MM.1S (cell line): ENCODE measurements at regions not wholly inside any gene's neighbourhood (a gene's known extent, or its start where the extent isn't known, plus 50 kb on each side); places are given as distances from the start of the nearest gene placed in this dataset.

Experiments used
- DNase-seq: peaks from one replicate; pipeline ENCODE4 v3.0.0-alpha.2; 2015
- H2AFZ ChIP-seq: fragments of 300-600 bp; sonication (generic); 2 replicates; pipeline ENCODE4 v1.6.0; 2016; ENCODE audit warnings: antibody characterized with exemption, low read length
- H3F3A ChIP-seq: fragments of 300-600 bp; sonication (generic); 2 replicates; pipeline ENCODE4 v1.6.1; 2016; ENCODE audit warnings: mild to moderate bottlenecking, antibody characterized with exemption, low read length, moderate library complexity, mixed read lengths; ENCODE audit not compliant: insufficient read depth
- H3K27ac ChIP-seq: fragments of 300-600 bp; sonication (generic); 2 replicates; pipeline ENCODE4 v1.5.1; 2016; ENCODE audit warnings: mild to moderate bottlenecking, low read length
- H3K27me3 ChIP-seq: fragments of 300-600 bp; sonication (generic); replicated peaks from 2 replicates; pipeline ENCODE4 v1.6.0; 2016; ENCODE audit warnings: low read length; ENCODE audit not compliant: insufficient read depth
- H3K36me3 ChIP-seq: fragments of 300-600 bp; sonication (generic); replicated peaks from 2 replicates; pipeline ENCODE4 v1.6.1; 2016; ENCODE audit warnings: mild to moderate bottlenecking, low read length, mixed read lengths; ENCODE audit not compliant: insufficient read depth
- H3K4me1 ChIP-seq: fragments of 300-600 bp; sonication (generic); 2 replicates; pipeline ENCODE4 v1.6.1; 2016; ENCODE audit warnings: low read length, mixed read lengths
- H3K4me2 ChIP-seq: fragments of 300-600 bp; sonication (generic); 2 replicates; pipeline ENCODE4 v1.6.0; 2016; ENCODE audit warnings: low read depth, low read length
- H3K4me3 ChIP-seq: fragments of 300-600 bp; sonication (generic); 2 replicates; pipeline ENCODE4 v1.5.1; 2016; ENCODE audit warnings: low read length, mixed read lengths
- H3K79me2 ChIP-seq: fragments of 300-600 bp; sonication (generic); 2 replicates; pipeline ENCODE4 v1.6.1; 2016; ENCODE audit warnings: mixed run types, low read length, mixed read lengths
- H3K9ac ChIP-seq: fragments of 300-600 bp; sonication (generic); 2 replicates; pipeline ENCODE4 v1.6.1; 2016; ENCODE audit warnings: low read length, mixed read lengths
- H3K9me2 ChIP-seq: fragments of 300-600 bp; sonication (generic); replicated peaks from 2 replicates; pipeline ENCODE4 v1.6.1; 2016; ENCODE audit warnings: mild to moderate bottlenecking, low read length, mixed read lengths; ENCODE audit not compliant: insufficient read depth
- H3K9me3 ChIP-seq: fragments of 300-600 bp; sonication (generic); replicated peaks from 2 replicates; pipeline ENCODE4 v1.6.1; 2016; ENCODE audit warnings: mild to moderate bottlenecking, low read length, mixed read lengths; ENCODE audit not compliant: insufficient read depth
- H4K20me1 ChIP-seq: fragments of 300-600 bp; sonication (generic); 2 replicates; pipeline ENCODE4 v1.6.1; 2016; ENCODE audit warnings: mild to moderate bottlenecking, low read length, moderate library complexity, mixed read lengths; ENCODE audit not compliant: insufficient read depth
- CTCF ChIP-seq: fragments of 300-600 bp; sonication (generic); IDR thresholded peaks from 2 replicates; pipeline ENCODE4 v1.5.1; 2016; ENCODE audit warnings: antibody characterized with exemption, low read length, mixed read lengths
- EZH2 ChIP-seq: fragments of 300-600 bp; sonication (generic); optimal IDR thresholded peaks from 2 replicates; pipeline ENCODE3; 2017; ENCODE audit warnings: low read depth, mild to moderate bottlenecking, antibody characterized with exemption, low read length, mixed read lengths
- EZH2phosphoT487 ChIP-seq: fragments of 300-600 bp; sonication (generic); IDR thresholded peaks from 2 replicates; pipeline ENCODE4 v1.6.1; 2018; ENCODE audit warnings: antibody characterized with exemption, low read length

DNA sequence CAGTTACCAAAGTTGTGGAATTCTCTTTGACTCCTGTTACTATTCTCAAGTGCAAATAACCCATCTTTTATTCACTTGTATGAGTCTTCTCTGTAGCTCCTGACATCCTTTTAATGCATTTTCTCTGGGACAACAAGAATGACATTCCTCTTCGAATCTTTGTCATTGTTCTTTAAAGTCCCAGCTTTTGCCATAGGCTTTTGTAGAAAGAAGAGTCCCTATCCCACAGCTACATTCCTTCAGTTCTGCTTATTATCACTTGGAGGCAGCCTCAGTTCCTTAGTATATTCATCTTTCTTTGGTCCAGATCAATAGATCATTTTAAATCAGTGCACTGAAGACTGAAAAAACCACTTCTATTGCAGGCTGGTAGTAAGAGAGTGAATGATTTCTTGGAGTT lies 560.2 kb downstream of the DACH1 start:
- Histone ChIP-seq H3K9ac (no peak overlapping the region), H3K9me2 (no peaks in the 10 kb centered on the region), H3K27ac (no peak overlapping the region), H4K20me1 (no peaks in the 10 kb centered on the region), H3K9me3 (no peaks in the 10 kb centered on the region), H3F3A (no peaks in the 10 kb centered on the region), H3K4me1 (no peaks in the 10 kb centered on the region), H3K36me3 (no peaks in the 10 kb centered on the region), H3K79me2 (no peaks in the 10 kb centered on the region), H3K4me2 (no peak overlapping the region), H3K27me3 (no peaks in the 10 kb centered on the region), H3K4me3 (no peak overlapping the region), H2AFZ (no peak overlapping the region)
- no peak for DNase-seq
- TF ChIP-seq CTCF (no peak), EZH2phosphoT487 (no peak), EZH2 (no peak)

- no peak overlapping the region for H3K4me3 ChIP-seq
- H3K36me3 ChIP-seq, result no peaks in the 10 kb centered on the region
- H3K9ac ChIP-seq, result no peak overlapping the region
- H2AFZ ChIP-seq, result no peak overlapping the region
- H3K9me2 ChIP-seq, result no peaks in the 10 kb centered on the region
- no peak for DNase-seq
- no peaks in the 10 kb centered on the region for H3K27me3 ChIP-seq
- no peaks in the 10 kb centered on the region for H3F3A ChIP-seq
- no peaks in the 10 kb centered on the region for H3K79me2 ChIP-seq
- no peaks in the 10 kb centered on the region for H3K4me1 ChIP-seq
- no peaks in the 10 kb centered on the region for H4K20me1 ChIP-seq
- H3K9me3 ChIP-seq, result no peaks in the 10 kb centered on the region
- TF ChIP-seq CTCF (no peak), EZH2 (no peak), EZH2phosphoT487 (no peak)
- no peak overlapping the region for H3K4me2 ChIP-seq
- H3K27ac ChIP-seq, result no peak overlapping the region
These were observed 562.1 kb downstream of the DACH1 start for GRCh38 chr13:71304861-71305260.

DNA sequence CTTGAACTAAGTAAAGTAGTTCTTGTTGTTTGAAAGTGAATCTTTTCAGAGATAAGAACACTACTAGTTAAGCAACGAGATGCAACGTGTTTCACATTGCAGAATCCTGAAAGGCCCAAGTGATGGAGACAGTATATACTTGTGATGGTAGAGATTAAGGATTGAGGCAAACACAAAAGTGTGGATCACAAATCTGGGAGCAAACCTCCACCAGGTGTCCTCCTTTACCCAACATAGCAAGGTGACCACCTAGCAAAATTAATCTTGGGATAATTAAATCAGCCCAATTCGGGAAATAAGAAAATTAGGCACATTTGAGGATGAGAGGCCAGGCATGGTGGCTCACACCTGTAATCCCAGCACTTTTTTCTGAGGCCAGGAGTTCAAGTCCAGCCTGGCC lies 563.9 kb downstream of the DACH1 start:
- no peak overlapping the region for H3K9ac ChIP-seq
- no peak overlapping the region for H3K4me3 ChIP-seq
- no peaks in the 10 kb centered on the region for H3K79me2 ChIP-seq
- DNase-seq, result no peak
- H4K20me1 ChIP-seq, result no peaks in the 10 kb centered on the region
- no peaks in the 10 kb centered on the region for H3K36me3 ChIP-seq
- no peaks in the 10 kb centered on the region for H3K9me3 ChIP-seq
- H3K4me1 ChIP-seq, result no peaks in the 10 kb centered on the region
- no peaks in the 10 kb centered on the region for H3K9me2 ChIP-seq
- no peak overlapping the region for H3K27ac ChIP-seq
- H2AFZ ChIP-seq, result no peak overlapping the region
- H3K27me3 ChIP-seq, result no peaks in the 10 kb centered on the region
- TF ChIP-seq EZH2, result no peak
- H3F3A ChIP-seq, result no peaks in the 10 kb centered on the region
- no peak overlapping the region for H3K4me2 ChIP-seq

DNA sequence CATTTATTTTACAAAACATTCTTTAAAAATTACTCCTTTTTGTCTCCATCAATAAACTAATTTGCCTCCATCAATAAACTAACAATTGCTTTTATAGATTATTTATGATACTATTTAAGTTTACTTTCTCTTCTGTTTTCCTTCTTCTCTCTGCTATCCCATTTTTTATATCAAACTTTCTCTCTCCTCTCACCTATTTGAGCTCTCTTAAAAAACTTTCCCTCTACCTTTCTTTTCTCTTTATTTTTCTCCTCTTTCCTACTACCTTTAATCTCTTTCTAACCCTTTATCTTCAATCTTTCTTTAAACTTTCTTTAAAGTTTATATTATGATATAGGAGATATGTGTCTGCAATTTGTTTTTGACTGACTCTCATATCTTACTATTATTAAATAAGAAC lies 566.4 kb downstream of the DACH1 start:
- no peak for DNase-seq
- no peaks in the 10 kb centered on the region for H3K9me2 ChIP-seq
- no peaks in the 10 kb centered on the region for H4K20me1 ChIP-seq
- no peaks in the 10 kb centered on the region for H3F3A ChIP-seq
- no peaks in the 10 kb centered on the region for H3K79me2 ChIP-seq
- no peaks in the 10 kb centered on the region for H3K4me1 ChIP-seq
- H3K27me3 ChIP-seq, result no peaks in the 10 kb centered on the region
- H3K9me3 ChIP-seq, result no peaks in the 10 kb centered on the region
- H3K36me3 ChIP-seq, result no peaks in the 10 kb centered on the region
- no peak overlapping the region for H3K9ac ChIP-seq
- H3K4me2 ChIP-seq, result no peak overlapping the region
- H3K4me3 ChIP-seq, result no peak overlapping the region
- TF ChIP-seq CTCF (no peak), EZH2phosphoT487 (no peak), EZH2 (no peak)
- no peak overlapping the region for H2AFZ ChIP-seq
- no peak overlapping the region for H3K27ac ChIP-seq
